HEK293 (cell line): ENCODE measurements at regions not wholly inside any gene's neighbourhood (a gene's known extent, or its start where the extent isn't known, plus 50 kb on each side); places are given as distances from the start of the nearest gene placed in this dataset.

Source experiments
- CTCF ChIA-PET: fragments of 350-600 bp; formaldehyde crosslinking; extraction: SDS; loops from one replicate; lab custom pipeline; 2021; ENCODE audit warnings: antibody characterized with exemption; lab: Yijun Ruan, JAX
- POLR2A ChIA-PET: fragments of 300-600 bp; formaldehyde crosslinking; extraction: SDS; loops from one replicate; lab custom pipeline; 2020; ENCODE audit warnings: antibody characterized with exemption, inconsistent platforms; lab: Yijun Ruan, JAX
- H3K27ac ChIP-seq: fragments of 200-500 bp; sonication (Bioruptor generic); 2 replicates; pipeline ENCODE4 v1.5.1; 2014; ENCODE audit warnings: low read depth, low read length, control low read depth, inconsistent platforms; ENCODE audit errors: extremely low read depth
- H3K36me3 ChIP-seq, 2 experiments: fragments of 200-500 bp in 1 of 2; sonication (Bioruptor generic) in 1 of 2; 1 replicate in 1 of 2; 2 replicates in 1 of 2; pipeline ENCODE4 v1.5.1; 2014 to 2017; ENCODE audit warnings: inconsistent platforms in 2 of 2, low read length in 2 of 2; ENCODE audit not compliant: control insufficient read depth in 2 of 2, insufficient read depth in 1 of 2
- H3K4me1 ChIP-seq: fragments of 200-500 bp; sonication (Bioruptor generic); 2 replicates; pipeline ENCODE4 v1.5.1; 2014; ENCODE audit warnings: mild to moderate bottlenecking, low read length, inconsistent platforms; ENCODE audit not compliant: control insufficient read depth, insufficient read depth
- H3K4me3 ChIP-seq: 2 replicates; pipeline ENCODE4 v1.5.1; 2011; ENCODE audit warnings: low read depth, mild to moderate bottlenecking, control low read depth, low read length, moderate library complexity
- H3K9me3 ChIP-seq: fragments of 200-500 bp; sonication (Bioruptor generic); 2 replicates; pipeline ENCODE4 v1.5.1; 2014; ENCODE audit warnings: low read depth, low read length, inconsistent platforms; ENCODE audit not compliant: control insufficient read depth, insufficient read depth
- KLF1 ChIP-seq: fragments of 450-650 bp; formaldehyde crosslinking; IDR thresholded peaks from 2 replicates; pipeline ENCODE4 v1.5.1; 2016; ENCODE audit warnings: missing biosample characterization, missing genetic modification characterization
- MEIS1 ChIP-seq: sonication (generic); formaldehyde crosslinking; IDR thresholded peaks from 2 replicates; pipeline ENCODE4 v1.8.1; 2022; ENCODE audit warnings: missing genetic modification reagents, mild to moderate bottlenecking, borderline replicate concordance
- MYNN ChIP-seq: fragments of 450-650 bp; formaldehyde crosslinking; IDR thresholded peaks from 2 replicates; pipeline ENCODE4 v1.5.1; 2016; ENCODE audit warnings: missing biosample characterization, missing genetic modification characterization, borderline replicate concordance
- OSR2 ChIP-seq: fragments of 450-650 bp; formaldehyde crosslinking; IDR thresholded peaks from 2 replicates; pipeline ENCODE4 v1.5.1; 2016; ENCODE audit warnings: missing biosample characterization, missing genetic modification characterization
- SP2 ChIP-seq: fragments of 450-650 bp; formaldehyde crosslinking; IDR thresholded peaks from 2 replicates; pipeline ENCODE4 v1.5.1; 2016; ENCODE audit warnings: missing biosample characterization, missing genetic modification characterization
- TRIM28 ChIP-seq: IDR thresholded peaks from 2 replicates; pipeline ENCODE4 v1.6.1; 2011; ENCODE audit warnings: low read length, control low read depth, borderline replicate concordance
- ZNF112 ChIP-seq: fragments of 450-650 bp; formaldehyde crosslinking; IDR thresholded peaks from 2 replicates; pipeline ENCODE4 v1.5.0; 2017; ENCODE audit warnings: missing biosample characterization, missing genetic modification characterization
- ZNF19 ChIP-seq: fragments of 450-650 bp; formaldehyde crosslinking; IDR thresholded peaks from 2 replicates; pipeline ENCODE4; 2016; ENCODE audit warnings: missing biosample characterization, missing genetic modification characterization, low read depth
- ZNF341 ChIP-seq: fragments of 450-650 bp; formaldehyde crosslinking; IDR thresholded peaks from 2 replicates; pipeline ENCODE4; 2016; ENCODE audit warnings: low read depth, missing biosample characterization, missing genetic modification characterization
- ZNF354C ChIP-seq: fragments of 450-650 bp; formaldehyde crosslinking; IDR thresholded peaks from 2 replicates; pipeline ENCODE4 v1.5.1; 2016; ENCODE audit warnings: missing biosample characterization, missing genetic modification characterization, low read depth, borderline replicate concordance
- ZNF423 ChIP-seq: fragments of 450-650 bp; formaldehyde crosslinking; IDR thresholded peaks from 2 replicates; pipeline ENCODE4 v1.5.1; 2016; ENCODE audit warnings: missing biosample characterization, missing genetic modification characterization
- ZNF48 ChIP-seq: fragments of 450-650 bp; formaldehyde crosslinking; IDR thresholded peaks from 2 replicates; pipeline ENCODE4 v1.5.1; 2016; ENCODE audit warnings: missing biosample characterization, missing genetic modification characterization
- ZNF510 ChIP-seq: fragments of 450-650 bp; formaldehyde crosslinking; IDR thresholded peaks from 2 replicates; pipeline ENCODE4 v1.5.1; 2018; ENCODE audit warnings: mild to moderate bottlenecking, missing genetic modification characterization, missing biosample characterization; ENCODE audit not compliant: insufficient replicate concordance
- ZNF585B ChIP-seq: fragments of 450-650 bp; formaldehyde crosslinking; IDR thresholded peaks from 2 replicates; pipeline ENCODE4 v1.5.1; 2016; ENCODE audit warnings: missing biosample characterization, missing genetic modification characterization
- ZNF596 ChIP-seq: fragments of 450-650 bp; IDR thresholded peaks from 2 replicates; pipeline ENCODE4 v1.5.0; 2018; ENCODE audit warnings: missing biosample characterization, mild to moderate bottlenecking, missing genetic modification characterization, moderate library complexity
- ZNF623 ChIP-seq: fragments of 450-650 bp; formaldehyde crosslinking; IDR thresholded peaks from 2 replicates; pipeline ENCODE4 v1.5.1; 2016; ENCODE audit warnings: missing biosample characterization, missing genetic modification characterization
- ZNF664 ChIP-seq: fragments of 450-650 bp; formaldehyde crosslinking; IDR thresholded peaks from 2 replicates; pipeline ENCODE4 v1.5.1; 2016; ENCODE audit warnings: missing biosample characterization, missing genetic modification characterization
- ZNF707 ChIP-seq: fragments of 450-650 bp; formaldehyde crosslinking; IDR thresholded peaks from 2 replicates; pipeline ENCODE4 v1.5.1; 2016; ENCODE audit warnings: missing biosample characterization, missing genetic modification characterization
- TF ChIP-seq, protein P1 (sequence below): fragments of 450-650 bp; formaldehyde crosslinking; IDR thresholded peaks from 2 replicates; pipeline ENCODE4 v1.5.1; 2016; ENCODE audit warnings: missing biosample characterization, missing genetic modification characterization
- TF ChIP-seq, protein P2 (sequence below): fragments of 450-650 bp; formaldehyde crosslinking; IDR thresholded peaks from 2 replicates; pipeline ENCODE4; 2016; ENCODE audit warnings: missing biosample characterization, missing genetic modification characterization
- TF ChIP-seq, protein P3 (sequence below): fragments of 450-650 bp; formaldehyde crosslinking; IDR thresholded peaks from 2 replicates; pipeline ENCODE4 v1.5.1; 2016; ENCODE audit warnings: missing biosample characterization, missing genetic modification characterization
- TF ChIP-seq, protein P4 (sequence below): fragments of 450-650 bp; formaldehyde crosslinking; conservative IDR thresholded peaks from 2 replicates; pipeline ENCODE4 v1.5.1; 2016; ENCODE audit warnings: low read depth, missing biosample characterization, missing genetic modification characterization
- TF ChIP-seq, protein P5 (sequence below): fragments of 450-650 bp; formaldehyde crosslinking; optimal IDR thresholded peaks from 2 replicates; pipeline ENCODE3; 2016; ENCODE audit warnings: missing biosample characterization, mild to moderate bottlenecking, missing genetic modification characterization

DNA sequence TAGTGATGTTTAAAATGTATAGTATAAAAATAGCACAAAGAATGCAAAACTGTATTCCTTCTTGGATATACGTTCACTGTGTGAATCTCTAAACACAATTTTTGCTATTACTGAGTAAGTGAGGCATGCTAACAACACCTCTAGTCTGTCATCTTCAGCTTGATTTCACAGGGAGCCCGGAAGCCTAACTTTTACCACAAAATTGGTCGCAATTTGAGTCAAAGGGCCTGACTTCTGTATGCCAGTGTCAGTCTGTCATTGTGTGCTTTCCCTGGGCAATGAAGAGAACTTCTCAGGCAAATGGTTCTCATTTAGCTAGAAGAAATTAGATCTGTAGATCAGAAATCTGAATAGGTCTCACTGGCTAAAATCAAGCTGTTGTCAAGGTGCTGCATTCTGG, 1059.5 kb downstream of the FAM181B start:
- no peak overlapping the region for H3K4me3 ChIP-seq
- no peaks in the 10 kb centered on the region for H3K4me1 ChIP-seq
- no peak overlapping the region for H3K27ac ChIP-seq
- TF ChIP-seq ZNF707 (tag by site-specific recombination) = no peak
- no peak for TF ChIP-seq ZNF623 (tag by site-specific recombination)
- TF ChIP-seq MYNN (tag by site-specific recombination) = no peak
- TF ChIP-seq, protein P1, sequence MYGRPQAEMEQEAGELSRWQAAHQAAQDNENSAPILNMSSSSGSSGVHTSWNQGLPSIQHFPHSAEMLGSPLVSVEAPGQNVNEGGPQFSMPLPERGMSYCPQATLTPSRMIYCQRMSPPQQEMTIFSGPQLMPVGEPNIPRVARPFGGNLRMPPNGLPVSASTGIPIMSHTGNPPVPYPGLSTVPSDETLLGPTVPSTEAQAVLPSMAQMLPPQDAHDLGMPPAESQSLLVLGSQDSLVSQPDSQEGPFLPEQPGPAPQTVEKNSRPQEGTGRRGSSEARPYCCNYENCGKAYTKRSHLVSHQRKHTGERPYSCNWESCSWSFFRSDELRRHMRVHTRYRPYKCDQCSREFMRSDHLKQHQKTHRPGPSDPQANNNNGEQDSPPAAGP (tag by site-specific recombination) = no peak
- TF ChIP-seq ZNF341 (tag by site-specific recombination) = no peak
- TF ChIP-seq ZNF112 (tag by site-specific recombination) = no peak
- TF ChIP-seq ZNF48 = no peak
- POLR2A ChIA-PET = no interaction called here
- CTCF ChIA-PET = no interaction called here
- no peaks in the 10 kb centered on the region for H3K9me3 ChIP-seq
- no peaks in the 10 kb centered on the region for H3K36me3 ChIP-seq

DNA sequence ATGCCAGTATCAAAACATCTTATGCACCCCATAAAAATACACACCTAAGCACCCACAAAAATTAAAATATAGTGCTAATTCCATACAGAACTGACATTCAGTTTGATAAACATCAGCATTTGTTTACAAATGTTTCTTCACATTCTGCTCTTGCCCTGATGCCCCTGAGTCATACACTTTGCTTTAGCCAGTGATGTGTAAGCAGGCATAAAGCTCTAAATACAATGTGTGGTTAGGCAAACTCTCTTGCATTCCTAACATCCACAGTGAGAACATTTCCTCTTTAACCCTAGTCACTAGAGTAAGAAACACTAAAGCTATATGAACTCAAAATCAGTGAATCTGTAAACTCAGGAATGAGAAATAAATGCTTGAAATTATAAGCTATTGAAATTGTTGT, 1060.7 kb downstream of the FAM181B start:
- ChIA-PET POLR2A (no interaction called here), CTCF (interaction anchor here (0.6 kb wide), 1 partner anchor 27 kb away, joined by 3 read pairs; no protein-coding TSS in a partner anchor)
- H3K4me3 ChIP-seq = no peak overlapping the region
- TF ChIP-seq TRIM28 = no peak
- TF ChIP-seq MEIS1 (CRISPR knock-in tag) = no peak
- no peak for TF ChIP-seq SP2 (tag by site-specific recombination)
- TF ChIP-seq, protein P2, sequence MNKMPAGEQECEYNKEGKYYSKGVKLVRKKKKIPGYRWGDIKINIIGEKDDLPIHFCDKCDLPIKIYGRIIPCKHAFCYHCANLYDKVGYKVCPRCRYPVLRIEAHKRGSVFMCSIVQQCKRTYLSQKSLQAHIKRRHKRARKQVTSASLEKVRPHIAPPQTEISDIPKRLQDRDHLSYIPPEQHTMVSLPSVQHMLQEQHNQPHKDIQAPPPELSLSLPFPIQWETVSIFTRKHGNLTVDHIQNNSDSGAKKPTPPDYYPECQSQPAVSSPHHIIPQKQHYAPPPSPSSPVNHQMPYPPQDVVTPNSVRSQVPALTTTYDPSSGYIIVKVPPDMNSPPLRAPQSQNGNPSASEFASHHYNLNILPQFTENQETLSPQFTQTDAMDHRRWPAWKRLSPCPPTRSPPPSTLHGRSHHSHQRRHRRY (tag by site-specific recombination) = no peak
- no peaks in the 10 kb centered on the region for H3K9me3 ChIP-seq
- H3K36me3 ChIP-seq = no peaks in the 10 kb centered on the region
- no peaks in the 10 kb centered on the region for H3K4me1 ChIP-seq
- H3K27ac ChIP-seq = no peak overlapping the region

DNA sequence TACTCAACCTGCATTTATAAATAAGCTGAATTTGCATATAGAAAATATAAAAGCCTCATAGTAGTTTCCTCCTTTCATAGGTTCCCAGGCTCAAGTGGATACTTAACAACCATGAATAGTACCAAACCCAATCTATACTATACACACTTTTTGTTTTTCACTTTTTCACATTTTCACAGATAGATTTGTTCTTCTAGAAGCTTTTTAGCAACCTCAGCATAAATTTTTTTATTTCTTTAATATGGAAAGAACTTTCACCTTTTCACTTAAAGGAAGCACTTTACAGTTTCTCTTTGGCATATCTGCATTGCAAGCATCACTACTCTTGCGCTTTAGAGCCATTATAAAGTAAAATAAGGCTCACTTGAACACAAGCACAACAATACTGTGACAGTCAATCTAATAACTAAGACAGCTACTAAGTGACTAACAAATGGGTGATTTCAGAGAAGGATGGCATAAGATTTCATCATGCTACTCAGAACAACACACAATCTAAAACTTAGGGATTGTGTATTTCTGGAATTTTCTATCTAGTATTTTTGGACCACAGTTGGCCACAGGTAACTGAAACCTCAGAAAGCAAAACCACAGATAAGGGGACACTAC, 1063.6 kb downstream of the FAM181B start:
- CTCF ChIA-PET = interaction anchor here (0.5 to 1.6 kb wide), 2 partner anchors 12 to 23 kb away, joined by 4 to 5 read pairs; no protein-coding TSS in a partner anchor

DNA sequence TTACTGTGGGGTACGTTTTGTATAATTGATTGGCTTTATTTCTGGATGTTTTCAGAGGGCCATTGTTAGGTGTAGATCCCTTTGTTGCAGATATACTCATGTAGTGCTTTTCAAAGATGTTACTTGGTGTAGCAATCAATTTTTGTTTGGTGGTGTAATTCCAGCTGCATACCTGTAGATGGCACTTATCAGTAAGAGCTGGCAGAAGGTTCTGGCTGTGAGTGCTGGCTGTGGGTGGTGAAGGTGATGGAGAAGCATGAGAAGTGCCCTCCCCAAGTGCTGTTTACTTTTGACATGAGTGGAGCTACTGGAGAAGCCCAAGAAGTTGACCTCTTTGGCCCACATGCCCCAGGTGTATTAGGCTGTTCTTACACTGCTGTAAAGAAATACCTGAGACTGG, 1074.9 kb downstream of the FAM181B start:
- no peaks in the 10 kb centered on the region for H3K9me3 ChIP-seq
- H3K4me1 ChIP-seq = no peaks in the 10 kb centered on the region
- POLR2A ChIA-PET = interaction anchor here (0.7 kb wide), 1 partner anchor 1908 kb away, joined by 3 read pairs; no protein-coding TSS in a partner anchor
- H3K4me3 ChIP-seq = no peak overlapping the region
- no peaks in the 10 kb centered on the region for H3K36me3 ChIP-seq
- CTCF ChIA-PET = interaction anchor here (0.6 to 1.3 kb wide), 5 partner anchors 11 to 1041 kb away, joined by 3 to 5 read pairs (median 3); no protein-coding TSS in a partner anchor
- H3K27ac ChIP-seq = no peak overlapping the region
- TF ChIP-seq, protein P3, sequence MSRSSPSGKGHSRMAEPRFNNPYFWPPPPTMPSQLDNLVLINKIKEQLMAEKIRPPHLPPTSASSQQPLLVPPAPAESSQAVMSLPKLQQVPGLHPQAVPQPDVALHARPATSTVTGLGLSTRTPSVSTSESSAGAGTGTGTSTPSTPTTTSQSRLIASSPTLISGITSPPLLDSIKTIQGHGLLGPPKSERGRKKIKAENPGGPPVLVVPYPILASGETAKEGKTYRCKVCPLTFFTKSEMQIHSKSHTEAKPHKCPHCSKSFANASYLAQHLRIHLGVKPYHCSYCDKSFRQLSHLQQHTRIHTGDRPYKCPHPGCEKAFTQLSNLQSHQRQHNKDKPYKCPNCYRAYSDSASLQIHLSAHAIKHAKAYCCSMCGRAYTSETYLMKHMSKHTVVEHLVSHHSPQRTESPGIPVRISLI (tag by site-specific recombination) = no peak
- TF ChIP-seq, protein P4, sequence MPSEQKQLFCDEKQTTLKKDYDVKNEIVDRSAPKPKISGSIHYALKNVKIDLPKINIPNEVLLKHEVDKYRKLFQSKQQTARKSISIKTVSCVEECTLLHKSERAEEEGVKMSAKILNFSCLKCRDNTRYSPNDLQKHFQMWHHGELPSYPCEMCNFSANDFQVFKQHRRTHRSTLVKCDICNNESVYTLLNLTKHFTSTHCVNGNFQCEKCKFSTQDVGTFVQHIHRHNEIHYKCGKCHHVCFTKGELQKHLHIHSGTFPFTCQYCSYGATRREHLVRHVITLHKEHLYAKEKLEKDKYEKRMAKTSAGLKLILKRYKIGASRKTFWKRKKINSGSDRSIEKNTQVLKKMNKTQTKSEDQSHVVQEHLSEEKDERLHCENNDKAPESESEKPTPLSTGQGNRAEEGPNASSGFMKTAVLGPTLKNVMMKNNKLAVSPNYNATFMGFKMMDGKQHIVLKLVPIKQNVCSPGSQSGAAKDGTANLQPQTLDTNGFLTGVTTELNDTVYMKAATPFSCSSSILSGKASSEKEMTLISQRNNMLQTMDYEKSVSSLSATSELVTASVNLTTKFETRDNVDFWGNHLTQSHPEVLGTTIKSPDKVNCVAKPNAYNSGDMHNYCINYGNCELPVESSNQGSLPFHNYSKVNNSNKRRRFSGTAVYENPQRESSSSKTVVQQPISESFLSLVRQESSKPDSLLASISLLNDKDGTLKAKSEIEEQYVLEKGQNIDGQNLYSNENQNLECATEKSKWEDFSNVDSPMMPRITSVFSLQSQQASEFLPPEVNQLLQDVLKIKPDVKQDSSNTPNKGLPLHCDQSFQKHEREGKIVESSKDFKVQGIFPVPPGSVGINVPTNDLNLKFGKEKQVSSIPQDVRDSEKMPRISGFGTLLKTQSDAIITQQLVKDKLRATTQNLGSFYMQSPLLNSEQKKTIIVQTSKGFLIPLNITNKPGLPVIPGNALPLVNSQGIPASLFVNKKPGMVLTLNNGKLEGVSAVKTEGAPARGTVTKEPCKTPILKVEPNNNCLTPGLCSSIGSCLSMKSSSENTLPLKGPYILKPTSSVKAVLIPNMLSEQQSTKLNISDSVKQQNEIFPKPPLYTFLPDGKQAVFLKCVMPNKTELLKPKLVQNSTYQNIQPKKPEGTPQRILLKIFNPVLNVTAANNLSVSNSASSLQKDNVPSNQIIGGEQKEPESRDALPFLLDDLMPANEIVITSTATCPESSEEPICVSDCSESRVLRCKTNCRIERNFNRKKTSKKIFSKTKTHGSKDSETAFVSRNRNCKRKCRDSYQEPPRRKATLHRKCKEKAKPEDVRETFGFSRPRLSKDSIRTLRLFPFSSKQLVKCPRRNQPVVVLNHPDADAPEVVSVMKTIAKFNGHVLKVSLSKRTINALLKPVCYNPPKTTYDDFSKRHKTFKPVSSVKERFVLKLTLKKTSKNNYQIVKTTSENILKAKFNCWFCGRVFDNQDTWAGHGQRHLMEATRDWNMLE = no peak
- no peak for TF ChIP-seq ZNF596

More for the DNA sequence above, 1063.6 kb downstream of the FAM181B start:
- no peaks in the 10 kb centered on the region for H3K9me3 ChIP-seq
- H3K27ac ChIP-seq = no peak overlapping the region
- H3K4me1 ChIP-seq = no peaks in the 10 kb centered on the region
- TF ChIP-seq ZNF510 (tag by site-specific recombination) (no peak), ZNF19 (no peak), ZNF423 (tag by site-specific recombination) (no peak), KLF1 (tag by site-specific recombination) (no peak), OSR2 (tag by site-specific recombination) (no peak), ZNF664 (no peak), ZNF585B (tag by site-specific recombination) (no peak), ZNF354C (tag by site-specific recombination) (no peak)
- TF ChIP-seq, protein P5, sequence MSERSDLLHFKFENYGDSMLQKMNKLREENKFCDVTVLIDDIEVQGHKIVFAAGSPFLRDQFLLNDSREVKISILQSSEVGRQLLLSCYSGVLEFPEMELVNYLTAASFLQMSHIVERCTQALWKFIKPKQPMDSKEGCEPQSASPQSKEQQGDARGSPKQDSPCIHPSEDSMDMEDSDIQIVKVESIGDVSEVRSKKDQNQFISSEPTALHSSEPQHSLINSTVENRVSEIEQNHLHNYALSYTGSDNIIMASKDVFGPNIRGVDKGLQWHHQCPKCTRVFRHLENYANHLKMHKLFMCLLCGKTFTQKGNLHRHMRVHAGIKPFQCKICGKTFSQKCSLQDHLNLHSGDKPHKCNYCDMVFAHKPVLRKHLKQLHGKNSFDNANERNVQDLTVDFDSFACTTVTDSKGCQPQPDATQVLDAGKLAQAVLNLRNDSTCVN (tag by site-specific recombination) = no peak
- H3K36me3 ChIP-seq = no peaks in the 10 kb centered on the region
- H3K4me3 ChIP-seq = no peak overlapping the region
- POLR2A ChIA-PET = no interaction called here
